Activated T-cell treated with anti-CD3 and anti-CD28 coated beads, Interleukin-2, amount 50 U/mL, for 4 hours (primary cell): ENCODE measurements at regions not wholly inside any gene's neighbourhood (a gene's known extent, or its start where the extent isn't known, plus 50 kb on each side); places are given as distances from the start of the nearest gene placed in this dataset.

Experiments used
- ATAC-seq, 2 donors: fragments of 200-7000 bp; cut with Tn5 transposase; one replicate each; pipeline ENCODE4 v1.10.0; 2021
- DNase-seq: peaks from one replicate; pipeline ENCODE4 v3.0.0-alpha.2; 2020
- H3K27me3 Mint-ChIP-seq: one replicate; pipeline ENCODE4 v1.8.0; 2021; ENCODE audit warnings: low read depth, mixed read lengths
- H3K36me3 Mint-ChIP-seq: one replicate; pipeline ENCODE4 v1.8.0; 2022; ENCODE audit warnings: mixed read lengths; ENCODE audit not compliant: insufficient read depth
- H3K4me1 Mint-ChIP-seq: one replicate; pipeline ENCODE4 v1.8.0; 2021; ENCODE audit warnings: low read depth, mixed read lengths
- H3K4me3 Mint-ChIP-seq: one replicate; pipeline ENCODE4 v1.8.0; 2021; ENCODE audit warnings: mild to moderate bottlenecking, moderate library complexity, mixed read lengths
- H3K9me3 Mint-ChIP-seq: one replicate; pipeline ENCODE4 v1.8.0; 2021; ENCODE audit warnings: mixed read lengths

GRCh38 chr10:93160829-93161228 is 87.1 kb downstream of the CYP26A1 start:
- Mint-ChIP-seq H3K27me3 (peaks cover under 1% of the 10 kb centered on the region), H3K4me1 (no peaks in the 10 kb centered on the region), H3K36me3 (no peaks in the 10 kb centered on the region), H3K9me3 (peaks cover 7% of the 10 kb centered on the region), H3K4me3 (no peak overlapping the region)
- DNase-seq (no peak), ATAC-seq (no peak)

- H3K9me3 Mint-ChIP-seq, result peaks cover 7% of the 10 kb centered on the region
- no peak for DNase-seq
- H3K36me3 Mint-ChIP-seq, result peaks cover under 1% of the 10 kb centered on the region
- H3K4me1 Mint-ChIP-seq, result no peaks in the 10 kb centered on the region
- H3K4me3 Mint-ChIP-seq, result no peak overlapping the region
- ATAC-seq, result no peak
- peaks cover 13% of the 10 kb centered on the region for H3K27me3 Mint-ChIP-seq
Measured at GRCh38 chr10:93165367-93165766, 91.7 kb downstream of the CYP26A1 start.

- Mint-ChIP-seq H3K9me3 (peaks cover 10% of the 10 kb centered on the region), H3K4me3 (no peak overlapping the region), H3K27me3 (peaks cover 13% of the 10 kb centered on the region), H3K4me1 (no peaks in the 10 kb centered on the region), H3K36me3 (peaks cover 2% of the 10 kb centered on the region)
- no peak for DNase-seq
- no peak for ATAC-seq
Measured at GRCh38 chr10:93166134-93166533, 92.4 kb downstream of the CYP26A1 start.

- no peak overlapping the region for H3K4me3 Mint-ChIP-seq
- H3K27me3 Mint-ChIP-seq, result peaks cover 9% of the 10 kb centered on the region
- DNase-seq, result no peak
- H3K4me1 Mint-ChIP-seq, result no peaks in the 10 kb centered on the region
- H3K9me3 Mint-ChIP-seq, result peaks cover 10% of the 10 kb centered on the region
- ATAC-seq, result no peak
- peaks cover 2% of the 10 kb centered on the region for H3K36me3 Mint-ChIP-seq
Measured at GRCh38 chr10:93171837-93172236, 98.1 kb downstream of the CYP26A1 start.

GRCh38 chr10:93173967-93174845 is 100.5 kb downstream of the CYP26A1 start:
- Mint-ChIP-seq H3K27me3 (peaks cover 2% of the 10 kb centered on the region), H3K4me3 (no peak overlapping the region), H3K4me1 (no peaks in the 10 kb centered on the region), H3K9me3 (peaks cover 10% of the 10 kb centered on the region), H3K36me3 (peaks cover 2% of the 10 kb centered on the region)
- no peak for ATAC-seq
- no peak for DNase-seq

- Mint-ChIP-seq H3K4me1 (no peaks in the 10 kb centered on the region), H3K9me3 (peaks cover 2% of the 10 kb centered on the region), H3K36me3 (peaks cover under 1% of the 10 kb centered on the region), H3K4me3 (no peak overlapping the region), H3K27me3 (peaks cover 2% of the 10 kb centered on the region)
- ATAC-seq, result no peak
- DNase-seq, result no peak
Measured at GRCh38 chr10:93175490-93175889, 101.8 kb downstream of the CYP26A1 start.

- ATAC-seq, result no peak
- no peaks in the 10 kb centered on the region for H3K9me3 Mint-ChIP-seq
Measured at GRCh38 chr10:93177511-93177910, 103.8 kb downstream of the CYP26A1 start.

GRCh38 chr10:93178226-93178625 is 104.5 kb downstream of the CYP26A1 start:
- H3K9me3 Mint-ChIP-seq, result no peaks in the 10 kb centered on the region
- DNase-seq (no peak), ATAC-seq (no peak)
- H3K36me3 Mint-ChIP-seq, result no peaks in the 10 kb centered on the region
- H3K4me3 Mint-ChIP-seq, result no peak overlapping the region
- peaks cover 5% of the 10 kb centered on the region for H3K27me3 Mint-ChIP-seq
- H3K4me1 Mint-ChIP-seq, result no peaks in the 10 kb centered on the region

More at GRCh38 chr10:93177511-93177910, 103.8 kb downstream of the CYP26A1 start:
- H3K27me3 Mint-ChIP-seq, result peaks cover 5% of the 10 kb centered on the region
- no peak overlapping the region for H3K4me3 Mint-ChIP-seq
- no peaks in the 10 kb centered on the region for H3K4me1 Mint-ChIP-seq
- DNase-seq, result no peak
- no peaks in the 10 kb centered on the region for H3K36me3 Mint-ChIP-seq

- ATAC-seq (no peak), DNase-seq (no peak)
- Mint-ChIP-seq H3K36me3 (no peaks in the 10 kb centered on the region), H3K27me3 (peaks cover 2% of the 10 kb centered on the region), H3K9me3 (no peaks in the 10 kb centered on the region), H3K4me1 (no peaks in the 10 kb centered on the region), H3K4me3 (no peak overlapping the region)
Measured at GRCh38 chr10:93180482-93180931, 106.8 kb downstream of the CYP26A1 start.

- H3K27me3 Mint-ChIP-seq, result peaks cover 5% of the 10 kb centered on the region
- ATAC-seq, result no peak
- H3K4me1 Mint-ChIP-seq, result no peaks in the 10 kb centered on the region
- no peaks in the 10 kb centered on the region for H3K36me3 Mint-ChIP-seq
- no peak for DNase-seq
- H3K9me3 Mint-ChIP-seq, result no peaks in the 10 kb centered on the region
- H3K4me3 Mint-ChIP-seq, result no peak overlapping the region
Measured at GRCh38 chr10:93181271-93182048, 107.8 kb downstream of the CYP26A1 start.

- peaks cover 5% of the 10 kb centered on the region for H3K27me3 Mint-ChIP-seq
- no peaks in the 10 kb centered on the region for H3K4me1 Mint-ChIP-seq
Measured at GRCh38 chr10:93182049-93182327, 108.3 kb downstream of the CYP26A1 start.

GRCh38 chr10:93182790-93183189 is 109.1 kb downstream of the CYP26A1 start:
- Mint-ChIP-seq H3K27me3 (peaks cover 5% of the 10 kb centered on the region), H3K9me3 (no peaks in the 10 kb centered on the region), H3K4me3 (no peak overlapping the region), H3K4me1 (no peaks in the 10 kb centered on the region), H3K36me3 (no peaks in the 10 kb centered on the region)
- no peak for DNase-seq
- no peak for ATAC-seq

More at GRCh38 chr10:93182049-93182327, 108.3 kb downstream of the CYP26A1 start:
- DNase-seq (no peak), ATAC-seq (no peak)
- Mint-ChIP-seq H3K4me3 (no peak overlapping the region), H3K9me3 (no peaks in the 10 kb centered on the region), H3K36me3 (no peaks in the 10 kb centered on the region)

- no peak for DNase-seq
- ATAC-seq, result no peak
- H3K36me3 Mint-ChIP-seq, result no peaks in the 10 kb centered on the region
- H3K27me3 Mint-ChIP-seq, result peaks cover 5% of the 10 kb centered on the region
- no peaks in the 10 kb centered on the region for H3K9me3 Mint-ChIP-seq
- no peaks in the 10 kb centered on the region for H3K4me1 Mint-ChIP-seq
- H3K4me3 Mint-ChIP-seq, result no peak overlapping the region
Measured at GRCh38 chr10:93186653-93187052, 113.0 kb downstream of the CYP26A1 start.

- peaks cover 10% of the 10 kb centered on the region for H3K27me3 Mint-ChIP-seq
- no peak for ATAC-seq
- no peaks in the 10 kb centered on the region for H3K9me3 Mint-ChIP-seq
- H3K4me3 Mint-ChIP-seq, result no peak overlapping the region
- no peak for DNase-seq
- no peaks in the 10 kb centered on the region for H3K4me1 Mint-ChIP-seq
- H3K36me3 Mint-ChIP-seq, result no peaks in the 10 kb centered on the region
Measured at GRCh38 chr10:93189944-93190343, 116.3 kb downstream of the CYP26A1 start.

GRCh38 chr10:93190372-93190771 is 116.7 kb downstream of the CYP26A1 start:
- Mint-ChIP-seq H3K9me3 (no peaks in the 10 kb centered on the region), H3K4me3 (no peak overlapping the region), H3K36me3 (no peaks in the 10 kb centered on the region), H3K27me3 (peaks cover 10% of the 10 kb centered on the region), H3K4me1 (no peaks in the 10 kb centered on the region)
- ATAC-seq, result no peak
- DNase-seq, result no peak
